Stomach (tissue), 8 donors: ENCODE measurements at regions not wholly inside any gene's neighbourhood (a gene's known extent, or its start where the extent isn't known, plus 50 kb on each side); places are given as distances from the start of the nearest gene placed in this dataset.
"Not testable (repeated sequence)": the region's sequence is repeated elsewhere in the genome, so short reads cannot be mapped to it uniquely, and the experiment has no call there.

Experiments
- DNase-seq, 2 donors: peaks; one replicate each; pipeline versions ENCODE4 v3.0.0 to v3.0.0-alpha.2; 2013 to 2019
- H3K27ac ChIP-seq, 5 donors: fragments of 200-600 bp in 4 of 5; sonication (generic) in 4 of 5; one replicate each; pipeline ENCODE4 v1.5.1; 2013 to 2019; ENCODE audit warnings: mild to moderate bottlenecking in 1 of 5, moderate library complexity in 1 of 5
- H3K27me3 ChIP-seq, 3 donors: fragments of 200-600 bp; sonication (generic); one replicate each; pipeline ENCODE4 v1.5.1; 2017 to 2019; ENCODE audit warnings: mixed run types in 1 of 3
- H3K36me3 ChIP-seq, 4 donors: fragments of 200-600 bp; sonication (generic); 1 replicate in 3 of 4; 2 replicates in 1 of 4; pipeline ENCODE4 v1.5.1; 2016 to 2019
- H3K4me1 ChIP-seq, 4 donors: fragments of 200-600 bp; sonication (generic); one replicate each; pipeline ENCODE4 v1.5.1; 2016 to 2019
- H3K4me3 ChIP-seq, 4 donors: fragments of 200-600 bp; sonication (generic) in 3 of 4; one replicate each; pipeline ENCODE4 v1.5.1; 2016 to 2019; ENCODE audit warnings: mild to moderate bottlenecking in 1 of 4
- H3K9me3 ChIP-seq, 4 donors: fragments of 200-600 bp; sonication (generic); one replicate each; pipeline ENCODE4 v1.5.1; 2016 to 2019
- CTCF ChIP-seq, 7 experiments: fragments of 450-650 bp in 4 of 7; fragments of 200-600 bp in 3 of 7; sonication (generic) in 3 of 7; IDR thresholded peaks; one replicate each; pipeline ENCODE4 v1.5.1; 2016 to 2019; ENCODE audit warnings: antibody characterized with exemption in 7 of 7, control low read depth in 2 of 7, mild to moderate bottlenecking in 1 of 7
- EP300 ChIP-seq: sonication (generic); formaldehyde crosslinking; IDR thresholded peaks from one replicate; pipeline ENCODE4 v1.6.1; 2017; ENCODE audit warnings: antibody characterized with exemption
- POLR2A ChIP-seq, 4 donors: fragments of 450-650 bp; IDR thresholded peaks; one replicate each; pipeline ENCODE4 v1.6.1; 2016; ENCODE audit warnings: antibody characterized with exemption in 4 of 4, control low read depth in 2 of 4, mild to moderate bottlenecking in 1 of 4, moderate library complexity in 1 of 4
- POLR2AphosphoS5 ChIP-seq, 3 donors: sonication (generic); formaldehyde crosslinking; IDR thresholded peaks; one replicate each; pipeline ENCODE4 v1.6.1; 2016; ENCODE audit warnings: antibody characterized with exemption in 3 of 3
- WGBS, 5 donors: extraction: QIAGEN DNeasy Blood & Tissue Kit in 3 of 5; methylation state at CpG; one replicate each; pipeline versions ENCODE4 v1.1.5 to v1.1.7; 2013 to 2018; 5-methylcytosine and 5-hydroxymethylcytosine counted together
- intact Hi-C: fragments of 100-400 bp; cut with DNase I; formaldehyde crosslinking; loops from one replicate; pipeline ENCODE4 v1.15.1; 2023; ENCODE audit warnings: low total_unique reads
- donor health status: healthy with polysubstance abuse.
- donor health status: Bipolar disorder and iron deficiency.
- donor health status: healthy.

GRCh38 chr5:101212942-101213514, 309.9 kb upstream of the ST8SIA4 start:
- WGBS, 5 donors = 71 to 85% (median 79%) methylated on average over 10 of the region's 10 CpGs
- no peak for TF ChIP-seq POLR2A (IDR thresholded peaks at IDR 0.05)
- TF ChIP-seq EP300 = no peak
- no peak for TF ChIP-seq POLR2AphosphoS5 (IDR thresholded peaks at IDR 0.05)
- no peak for TF ChIP-seq CTCF (IDR thresholded peaks at IDR 0.05)
- no peaks in the 10 kb centered on the region for H3K36me3 ChIP-seq
- no peaks in the 10 kb centered on the region for H3K27me3 ChIP-seq
- H3K4me1 ChIP-seq = no peaks in the 10 kb centered on the region
- H3K4me3 ChIP-seq = no peak overlapping the region
- intact Hi-C loops = no loop called here
- no peak for DNase-seq
- peaks cover 0 to 11% (median 0%) of the 10 kb centered on the region in 4 donors for H3K9me3 ChIP-seq
- H3K27ac ChIP-seq = no peak overlapping the region

- no peaks in the 10 kb centered on the region for H3K36me3 ChIP-seq
- no peaks in the 10 kb centered on the region for H3K4me1 ChIP-seq
- no peak overlapping the region for H3K4me3 ChIP-seq
- no peak for DNase-seq
- no peaks in the 10 kb centered on the region for H3K27me3 ChIP-seq
- H3K9me3 ChIP-seq = peaks cover 0 to 11% (median 0%) of the 10 kb centered on the region in 4 donors
- H3K27ac ChIP-seq = no peak overlapping the region
- intact Hi-C loops = no loop called here
- TF ChIP-seq POLR2A (IDR thresholded peaks at IDR 0.05) = no peak
- no peak for TF ChIP-seq EP300
- TF ChIP-seq POLR2AphosphoS5 (IDR thresholded peaks at IDR 0.05) = no peak
- TF ChIP-seq CTCF (IDR thresholded peaks at IDR 0.05) = no peak
These were observed 303.5 kb upstream of the ST8SIA4 start for GRCh38 chr5:101206534-101206933.

GRCh38 chr5:101205065-101205464, 302.0 kb upstream of the ST8SIA4 start:
- WGBS, 5 donors = 63 to 79% (median 68%) methylated on average over 3 of the region's 3 CpGs
- H3K4me1 ChIP-seq, intact Hi-C loops, DNase-seq, H3K4me3 ChIP-seq, H3K27ac ChIP-seq, H3K27me3 ChIP-seq, H3K36me3 ChIP-seq, H3K9me3 ChIP-seq: not testable (repeated sequence)

- WGBS, 5 donors = 68 to 77% (median 75%) methylated on average over 7 to 10 of the region's 10 CpGs
- H3K36me3 ChIP-seq = not testable (repeated sequence)
These were observed 277.3 kb upstream of the ST8SIA4 start for GRCh38 chr5:101180365-101180764.

GRCh38 chr5:101176605-101177004, 273.5 kb upstream of the ST8SIA4 start:
- Histone ChIP-seq H3K4me3 (no peak overlapping the region), H3K27me3 (no peaks in the 10 kb centered on the region), H3K9me3 (peaks cover 0 to 16% (median 5%) of the 10 kb centered on the region in 4 donors), H3K27ac (no peak overlapping the region), H3K4me1 (no peaks in the 10 kb centered on the region), H3K36me3 (no peaks in the 10 kb centered on the region)
- no peak for DNase-seq
- 65 to 93% (median 79%) methylated on average over 3 of the region's 3 CpGs for WGBS, 5 donors
- no peak for TF ChIP-seq EP300
- no peak for TF ChIP-seq POLR2A (IDR thresholded peaks at IDR 0.05)
- TF ChIP-seq CTCF (IDR thresholded peaks at IDR 0.05) = no peak
- TF ChIP-seq POLR2AphosphoS5 (IDR thresholded peaks at IDR 0.05) = no peak
- intact Hi-C loops = no loop called here

More at GRCh38 chr5:101180365-101180764, 277.3 kb upstream of the ST8SIA4 start:
- intact Hi-C loops, DNase-seq, H3K4me3 ChIP-seq, H3K4me1 ChIP-seq, H3K27me3 ChIP-seq, H3K27ac ChIP-seq: not testable (repeated sequence)
- H3K9me3 ChIP-seq = peaks cover 0 to 16% (median 5%) of the 10 kb centered on the region in 4 donors
